A204.1 (cell line): ENCODE measurements at regions not wholly inside any gene's neighbourhood (a gene's known extent, or its start where the extent isn't known, plus 50 kb on each side); places are given as distances from the start of the nearest gene placed in this dataset.
"Not testable (repeated sequence)": the region's sequence is repeated elsewhere in the genome, so short reads cannot be mapped to it uniquely, and the experiment has no call there.

Experiments
- FAIRE-seq: peaks from 2 replicates; lab custom pipeline; 2012; peaks lifted over from hg19 to GRCh38; lab: Jason Lieb, UNC

DNA sequence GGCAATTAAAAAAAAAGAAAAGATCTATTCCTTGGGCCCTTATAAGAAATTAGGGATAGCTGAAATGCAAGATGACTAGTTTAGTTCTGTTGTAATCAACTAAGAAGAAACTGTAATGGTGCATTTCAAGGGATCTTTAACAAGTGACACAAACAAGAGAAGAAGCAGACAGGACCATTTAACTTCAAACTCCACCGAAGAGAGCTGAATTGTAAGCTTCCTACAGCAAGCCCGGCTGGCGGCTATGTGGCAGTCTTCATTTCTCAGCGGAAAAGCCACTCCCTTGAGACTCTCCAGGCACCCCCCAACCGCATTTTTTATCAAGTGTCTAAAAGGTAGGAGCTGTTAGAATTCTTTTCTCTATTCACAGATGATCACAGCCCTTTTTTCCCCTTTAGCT lies 305.2 kb upstream of the ZNF507 start:
- no peak for FAIRE-seq

DNA sequence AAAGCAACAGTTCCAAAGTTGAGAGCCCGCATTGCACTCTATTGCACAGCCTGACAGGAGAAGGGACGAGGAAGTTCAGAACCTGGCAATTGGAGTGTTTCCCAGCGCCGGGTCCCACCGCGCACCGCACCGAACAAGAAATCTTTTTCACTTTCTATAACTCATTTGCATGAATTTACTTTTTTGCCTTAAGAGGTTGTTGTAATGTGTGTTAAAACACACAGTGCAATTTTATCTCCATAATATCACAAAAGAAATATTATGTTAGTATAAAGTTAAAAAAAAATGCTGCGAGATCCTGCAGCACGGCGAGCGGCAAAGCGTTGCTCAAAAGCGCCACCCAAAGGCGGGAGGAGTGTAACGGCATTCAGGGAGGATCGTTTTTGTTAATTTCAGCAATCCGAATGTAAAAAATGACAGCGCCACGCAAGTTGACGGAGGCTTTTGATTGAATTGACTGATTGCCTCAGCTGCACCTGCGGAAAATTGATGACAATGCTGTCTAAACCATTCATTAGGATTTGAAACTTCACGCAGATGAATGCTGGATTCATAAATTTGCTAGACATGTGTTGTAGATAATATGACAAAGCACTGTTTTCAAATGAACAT lies 303.6 kb upstream of the ZNF507 start:
- no peak for FAIRE-seq

DNA sequence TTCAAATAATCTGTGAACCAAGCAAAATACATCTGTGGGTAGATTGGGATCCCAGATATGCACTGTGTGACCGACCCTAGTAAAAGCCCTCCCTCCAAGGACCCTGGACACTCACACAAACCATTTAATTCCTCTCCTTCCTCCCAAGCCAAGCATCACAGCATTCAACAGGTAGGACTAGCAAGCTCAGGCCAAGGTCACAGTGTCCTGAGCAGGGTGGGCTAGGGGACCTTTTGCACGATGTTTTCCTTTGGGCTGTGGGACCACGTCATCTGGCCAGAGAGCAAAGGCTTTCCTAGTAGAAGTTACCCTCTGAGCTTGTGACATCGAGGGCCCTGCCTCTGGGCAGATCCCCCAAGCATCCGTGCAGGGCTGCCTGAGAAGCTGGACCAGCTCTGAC lies 297.6 kb upstream of the ZNF507 start:
- no peak for FAIRE-seq

DNA sequence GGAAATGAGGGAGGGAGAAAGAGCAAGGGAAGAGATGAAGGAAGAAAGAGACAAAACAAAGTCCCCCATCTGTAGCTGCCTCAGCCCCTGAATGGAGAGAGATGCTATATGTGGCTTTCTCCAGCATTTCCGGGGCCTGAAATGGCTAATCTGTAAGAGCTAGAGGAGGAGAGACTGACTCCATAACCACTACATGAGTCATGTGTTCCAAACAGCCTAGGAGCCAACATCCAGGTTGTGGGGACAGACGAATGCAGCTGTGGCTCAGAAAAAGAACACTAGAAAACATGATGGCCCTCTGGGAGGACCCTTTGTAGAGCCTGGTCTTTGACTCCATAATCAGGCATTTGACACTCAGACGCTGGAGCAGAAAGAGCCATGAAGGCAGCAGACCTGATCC lies 292.0 kb upstream of the ZNF507 start:
- FAIRE-seq, result no peak

DNA sequence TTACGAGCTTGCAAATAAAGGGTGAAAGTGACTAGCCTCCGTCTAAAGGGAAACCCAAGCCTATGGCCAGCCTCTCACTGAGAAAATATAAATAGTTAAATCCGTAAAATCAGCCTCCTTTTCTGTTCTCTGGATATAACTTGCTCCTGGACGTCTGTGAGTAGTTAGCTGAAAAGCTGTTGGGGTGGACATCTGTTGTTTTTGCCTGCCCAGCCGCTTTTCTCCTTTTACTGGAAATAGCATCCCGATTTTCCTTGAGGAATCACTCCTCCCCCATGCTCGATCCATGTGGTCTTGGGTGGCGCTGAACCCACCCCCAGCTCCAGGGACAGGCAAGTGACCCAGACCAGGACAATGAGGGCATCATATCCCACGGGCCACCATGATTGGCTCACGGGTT lies 291.5 kb upstream of the ZNF507 start:
- FAIRE-seq, result no peak

DNA sequence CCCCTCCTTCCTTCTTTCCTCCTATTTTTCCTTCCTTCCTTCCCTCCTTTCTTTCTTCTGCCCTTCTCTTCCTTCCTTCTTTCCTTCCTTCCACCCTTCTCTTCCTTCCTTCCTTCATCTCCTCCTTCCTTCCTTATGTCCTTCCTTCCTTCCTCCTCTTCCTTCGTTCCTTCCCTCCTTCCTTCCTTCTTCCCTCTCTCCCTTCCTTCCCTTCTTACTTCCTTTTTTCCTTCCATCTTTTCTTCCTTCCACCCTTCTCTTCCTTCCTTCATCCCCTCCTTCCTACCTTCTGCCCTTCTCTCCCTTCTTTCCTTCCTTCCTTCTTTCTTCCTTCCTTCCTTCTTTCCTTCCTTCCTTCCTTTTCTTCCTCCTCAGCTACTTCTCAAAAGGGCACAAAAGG lies 287.3 kb upstream of the ZNF507 start:
- FAIRE-seq, result no peak

DNA sequence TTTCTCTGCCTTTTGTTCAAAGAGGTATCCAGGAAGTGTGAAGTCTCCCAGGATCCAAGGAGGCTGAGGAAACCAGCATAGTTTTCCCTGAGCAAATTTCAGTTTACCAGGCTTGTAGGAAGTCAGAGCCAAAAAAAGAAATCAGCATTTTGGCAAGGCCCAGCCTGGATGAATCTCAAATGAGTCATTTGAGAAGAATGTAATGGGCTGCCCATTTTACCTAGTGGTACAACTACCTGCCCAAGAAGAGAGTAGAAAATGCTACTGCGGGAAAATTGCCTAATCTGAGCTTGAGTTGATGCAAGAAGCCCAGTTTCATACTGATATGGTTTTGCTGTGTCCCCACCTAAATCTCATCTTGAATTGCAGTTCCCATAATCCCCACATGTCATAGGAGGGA lies 284.1 kb upstream of the ZNF507 start:
- FAIRE-seq, result no peak

DNA sequence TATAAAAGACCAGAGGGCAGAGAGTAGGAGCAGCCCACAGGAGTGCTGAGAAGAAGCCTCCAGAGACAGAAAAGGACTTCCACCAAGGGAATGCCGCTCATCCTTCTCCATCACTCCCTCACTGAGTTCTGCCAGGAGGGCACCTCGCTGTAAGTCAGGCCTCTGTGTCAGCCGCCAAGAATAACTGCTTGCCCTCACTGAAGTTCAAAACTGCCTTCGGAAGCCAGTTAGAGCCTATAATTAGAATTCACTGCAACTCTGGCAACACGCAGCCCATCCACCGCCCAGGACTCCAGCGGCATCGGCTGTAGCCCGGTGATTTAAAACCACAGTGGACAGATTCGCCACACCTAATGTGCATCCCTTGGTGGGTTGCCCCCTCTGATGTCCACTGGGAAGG lies 281.8 kb upstream of the ZNF507 start:
- FAIRE-seq, result no peak

DNA sequence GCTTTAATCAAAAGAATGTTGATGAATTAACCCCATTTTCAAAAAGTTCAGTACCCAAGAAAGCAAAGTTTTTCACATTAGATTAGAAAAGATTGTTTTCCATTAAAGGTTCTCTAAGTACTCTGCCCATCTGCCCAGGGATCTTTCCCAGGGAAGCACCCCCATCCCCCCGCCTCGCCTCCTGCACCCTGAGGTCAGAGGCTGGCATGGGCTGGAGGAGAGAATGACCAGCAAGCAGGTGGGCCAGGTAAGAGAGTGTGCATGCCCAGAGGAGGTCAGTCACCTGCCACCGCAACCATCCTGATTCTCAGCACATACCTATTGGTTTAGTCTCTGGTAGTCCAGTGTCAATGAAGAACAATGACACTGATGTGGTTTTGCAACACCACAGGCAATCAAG lies 279.4 kb upstream of the ZNF507 start:
- FAIRE-seq, result no peak

DNA sequence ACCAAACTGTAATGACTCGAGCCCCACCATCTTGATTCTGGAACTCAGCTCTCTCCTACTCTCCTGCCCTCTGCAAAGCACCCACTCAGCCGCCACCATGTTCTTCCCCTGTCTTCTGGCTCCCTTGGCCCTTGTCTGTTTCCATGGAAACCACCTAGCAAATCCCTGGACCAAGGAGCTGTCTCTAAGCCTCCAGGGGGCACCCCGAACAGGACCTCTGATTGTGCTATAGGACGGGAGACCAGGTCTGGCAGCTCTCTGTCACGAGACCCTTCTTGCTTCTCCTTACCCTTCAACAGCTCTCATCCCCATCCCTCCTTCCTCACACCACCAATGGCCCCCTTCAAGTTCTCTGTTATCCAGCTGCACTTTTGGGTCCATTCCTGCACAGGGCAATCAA lies 277.7 kb upstream of the ZNF507 start:
- no peak for FAIRE-seq

DNA sequence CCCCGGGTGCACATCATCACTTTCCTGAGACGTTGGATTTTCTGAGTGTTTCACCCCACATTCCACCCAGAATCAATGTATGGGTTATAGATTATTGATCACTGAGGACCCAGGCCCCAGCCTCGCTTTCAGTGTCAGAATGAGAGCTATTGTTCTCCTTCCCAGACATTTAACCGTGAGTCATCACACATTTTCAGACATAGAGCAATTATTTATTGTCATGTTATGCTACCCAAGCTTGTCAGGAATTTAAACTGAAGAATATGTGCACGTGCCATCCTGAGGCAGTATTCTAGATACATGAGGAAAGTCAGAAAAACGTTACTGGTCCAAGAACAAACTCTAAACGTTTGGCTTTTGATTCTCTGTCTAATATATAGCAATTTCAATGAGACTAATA lies 276.6 kb upstream of the ZNF507 start:
- no peak for FAIRE-seq

DNA sequence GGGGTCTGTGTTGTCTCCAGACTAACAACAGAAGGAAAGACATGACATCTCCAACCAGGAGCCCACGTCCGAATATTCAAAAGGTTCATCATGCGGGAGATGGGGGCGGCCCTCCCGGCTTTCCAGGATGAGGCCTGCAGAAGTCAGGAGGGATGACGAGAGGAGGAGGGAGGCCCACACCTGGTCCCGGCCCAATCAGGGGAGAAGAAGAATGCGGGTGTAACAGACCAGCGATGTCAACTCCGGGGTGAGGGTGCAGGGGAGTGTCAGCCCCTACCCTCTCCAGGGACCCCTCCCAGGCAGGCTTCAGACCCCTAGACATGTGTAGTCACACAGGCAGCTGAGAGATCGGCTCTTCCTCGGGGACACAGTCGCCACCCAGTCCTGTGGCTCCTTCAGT lies 275.3 kb upstream of the ZNF507 start:
- no peak for FAIRE-seq

DNA sequence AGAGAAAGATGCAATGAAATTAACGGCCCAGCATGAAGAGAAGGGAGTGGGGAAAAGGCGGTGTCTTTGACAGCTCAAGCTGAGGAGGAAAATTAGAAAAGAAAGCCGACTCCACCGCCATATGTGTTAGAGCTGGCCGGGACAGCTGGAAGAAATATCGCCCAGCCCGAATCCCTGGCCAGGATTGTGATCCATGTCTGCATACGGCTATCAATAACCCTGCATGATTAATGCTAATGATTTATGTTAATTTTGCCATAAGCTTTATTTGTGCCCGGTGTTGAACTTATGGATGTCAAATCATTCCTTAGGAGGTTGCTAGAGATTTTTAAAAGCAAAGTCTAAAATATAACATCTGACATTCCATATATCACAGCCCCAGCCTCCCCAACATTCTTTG lies 263.4 kb upstream of the ZNF507 start:
- FAIRE-seq, result no peak

DNA sequence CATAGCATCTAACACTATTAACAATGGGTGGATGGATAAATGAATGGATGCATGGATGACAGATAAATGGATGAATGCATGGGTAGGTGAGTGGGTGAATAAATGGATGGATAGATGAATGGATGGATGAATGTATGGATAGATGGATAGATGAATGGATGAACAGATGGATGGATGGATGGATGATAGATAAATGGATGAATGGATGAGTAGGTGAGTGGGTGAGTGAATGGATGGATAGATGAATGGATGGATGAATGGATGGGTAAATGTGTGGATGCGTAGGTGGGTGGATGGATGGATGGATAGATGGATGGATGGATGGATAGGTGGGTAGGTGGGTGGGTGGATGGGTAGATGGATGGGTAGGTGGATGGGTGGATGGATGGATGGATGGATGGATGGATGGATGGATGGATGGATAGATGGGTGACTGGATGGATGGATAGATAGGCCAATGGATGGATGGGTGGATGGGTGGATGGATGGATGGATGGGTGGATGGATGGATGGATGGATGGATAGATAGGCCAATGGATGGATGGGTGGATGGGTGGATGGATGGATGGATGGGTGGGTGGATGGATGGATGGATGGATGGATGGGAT lies 260.6 kb upstream of the ZNF507 start:
- FAIRE-seq, result not testable (repeated sequence)

DNA sequence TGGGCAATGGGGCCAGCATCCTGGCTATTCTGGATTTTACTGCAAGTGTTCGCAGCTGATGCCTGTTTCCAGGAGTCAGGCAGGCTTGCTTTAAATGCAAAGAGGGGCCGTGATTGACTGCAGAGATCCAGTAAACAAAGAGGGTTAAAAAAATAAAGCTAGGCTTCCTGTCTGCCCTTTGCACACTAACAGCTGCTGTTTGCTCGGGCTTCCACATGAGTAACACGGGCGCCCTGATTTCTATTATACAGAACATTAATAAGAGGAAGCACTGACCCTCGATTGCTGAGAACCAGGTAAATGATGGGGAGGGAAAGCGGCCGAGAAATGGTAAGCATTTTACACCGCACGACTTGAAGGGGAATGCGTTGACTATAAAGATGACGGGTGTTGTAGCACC lies 254.2 kb upstream of the ZNF507 start:
- no peak for FAIRE-seq

DNA sequence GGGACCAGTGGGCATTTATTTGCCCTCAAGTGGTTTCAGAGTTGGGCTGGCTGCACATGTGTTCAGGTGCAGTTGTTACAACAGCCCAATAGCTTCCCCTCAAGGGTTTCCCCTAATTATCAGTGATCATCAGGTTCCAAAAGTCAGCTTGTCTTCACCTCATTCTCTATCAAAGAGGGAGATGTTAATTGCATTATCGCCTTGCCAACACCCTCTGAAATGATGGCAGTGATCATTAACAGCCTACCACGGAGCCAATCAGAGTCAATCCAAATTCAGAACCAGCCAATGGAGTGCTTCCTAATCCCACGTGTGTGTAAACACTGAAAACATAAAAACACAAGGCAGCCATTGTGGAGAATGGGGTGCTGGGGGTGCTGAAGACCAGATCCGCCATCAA lies 248.4 kb upstream of the ZNF507 start:
- FAIRE-seq, result no peak

DNA sequence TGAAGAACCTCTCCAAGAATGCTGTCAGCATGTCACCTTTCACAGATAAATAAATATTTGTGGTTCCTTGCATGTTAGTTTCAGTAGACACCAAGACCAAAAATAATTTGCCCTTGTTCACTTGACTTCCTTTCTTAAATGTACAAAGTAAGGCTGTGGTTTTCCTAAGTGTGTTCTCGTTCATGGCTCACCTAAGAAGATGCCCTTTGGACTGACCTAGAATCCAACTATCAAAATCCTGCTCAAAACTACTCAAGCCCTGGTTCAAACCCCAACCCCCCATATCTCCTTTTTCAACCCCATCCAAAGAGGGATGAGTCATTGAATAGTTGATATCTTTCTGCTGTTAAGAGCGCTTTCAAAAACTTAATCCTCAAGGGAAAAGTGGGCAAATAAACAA lies 247.8 kb upstream of the ZNF507 start:
- no peak for FAIRE-seq

DNA sequence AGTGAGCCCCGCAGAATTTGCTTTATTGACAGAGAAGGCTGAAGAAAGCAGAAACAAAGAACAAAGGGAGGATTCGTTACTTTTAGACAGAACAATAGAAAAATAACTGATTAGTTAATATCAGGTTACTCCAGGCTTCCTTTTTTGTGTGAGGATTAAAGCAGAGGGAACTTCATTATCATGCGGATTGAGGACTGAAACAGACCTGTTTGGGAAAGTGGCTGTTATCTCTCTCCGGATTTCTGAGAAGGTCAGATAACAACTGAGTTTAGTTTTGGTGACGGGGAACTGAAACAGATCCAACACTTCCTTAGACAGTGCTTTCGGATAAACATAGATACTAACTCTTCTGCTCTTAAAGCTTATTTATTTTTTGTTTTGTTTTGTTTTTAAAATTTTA lies 246.4 kb upstream of the ZNF507 start:
- no peak for FAIRE-seq

DNA sequence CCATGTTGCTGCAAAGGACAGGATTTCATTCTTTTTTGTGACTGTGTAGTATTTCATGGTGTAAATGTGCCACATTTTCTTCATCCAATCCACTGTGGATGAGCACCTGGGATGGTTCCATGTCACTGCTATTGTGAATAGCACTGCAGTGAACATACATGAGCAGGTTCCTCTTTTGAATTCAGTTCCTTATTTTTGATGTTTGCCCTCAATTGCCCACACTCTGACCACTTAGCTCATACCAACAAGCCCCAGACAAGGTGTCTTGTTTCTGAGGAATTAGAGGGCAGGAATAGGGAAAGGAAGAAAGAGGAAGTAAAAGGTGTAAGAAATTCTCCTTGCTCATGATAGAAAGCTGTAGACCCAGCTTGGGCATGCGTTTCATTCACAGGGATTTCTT lies 244.2 kb upstream of the ZNF507 start:
- no peak for FAIRE-seq

DNA sequence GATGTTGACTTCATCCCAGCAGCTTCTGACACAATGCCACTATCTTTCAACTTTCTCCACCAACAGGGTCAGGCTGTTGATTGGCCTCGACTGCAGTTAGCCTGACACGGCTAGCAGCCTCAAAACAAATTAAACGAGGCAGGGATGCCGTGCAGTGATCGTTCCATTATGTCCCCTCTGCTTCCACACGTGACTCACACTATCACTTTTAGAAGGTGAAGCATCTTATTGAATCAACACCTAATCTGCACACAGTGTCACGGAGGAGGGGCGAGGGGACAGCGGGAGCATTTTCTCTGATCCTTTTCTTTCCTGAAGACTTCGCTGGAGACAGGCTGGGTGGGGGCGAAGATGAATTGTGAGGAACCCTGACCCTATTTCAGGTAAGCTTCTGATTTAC lies 241.9 kb upstream of the ZNF507 start:
- FAIRE-seq, result no peak

DNA sequence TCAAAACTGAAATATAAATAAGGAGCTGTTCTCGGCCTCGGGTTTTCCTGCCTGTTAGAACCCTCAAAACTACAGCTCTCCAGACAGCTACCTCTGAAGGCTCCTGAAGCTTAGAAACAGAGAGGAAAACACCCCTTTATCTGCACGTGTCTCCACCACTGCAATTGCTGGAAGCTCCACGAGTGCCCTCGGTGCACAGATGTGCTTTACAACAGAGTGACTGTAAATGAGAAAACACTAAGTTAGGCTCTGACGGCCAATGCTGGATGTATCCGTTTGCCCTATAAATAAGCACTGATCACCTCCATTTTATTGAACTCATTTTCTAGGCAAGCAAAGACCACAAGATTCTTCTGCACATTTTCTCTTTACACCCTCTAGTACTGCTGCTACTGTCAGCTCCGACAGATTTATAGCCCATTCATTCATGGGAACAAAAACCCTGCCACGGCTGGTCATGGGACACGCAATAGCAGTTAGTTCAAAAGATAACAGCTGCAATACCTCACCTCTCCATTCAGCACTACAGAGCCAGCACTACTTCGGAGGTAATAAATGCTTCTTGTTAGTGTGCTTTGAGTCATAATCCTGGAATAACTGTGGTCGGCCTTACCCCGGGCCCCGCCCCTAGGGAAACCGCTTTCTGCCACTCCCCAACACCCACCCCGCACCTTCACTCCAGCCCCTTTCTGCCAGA lies 241.1 kb upstream of the ZNF507 start:
- no peak for FAIRE-seq

DNA sequence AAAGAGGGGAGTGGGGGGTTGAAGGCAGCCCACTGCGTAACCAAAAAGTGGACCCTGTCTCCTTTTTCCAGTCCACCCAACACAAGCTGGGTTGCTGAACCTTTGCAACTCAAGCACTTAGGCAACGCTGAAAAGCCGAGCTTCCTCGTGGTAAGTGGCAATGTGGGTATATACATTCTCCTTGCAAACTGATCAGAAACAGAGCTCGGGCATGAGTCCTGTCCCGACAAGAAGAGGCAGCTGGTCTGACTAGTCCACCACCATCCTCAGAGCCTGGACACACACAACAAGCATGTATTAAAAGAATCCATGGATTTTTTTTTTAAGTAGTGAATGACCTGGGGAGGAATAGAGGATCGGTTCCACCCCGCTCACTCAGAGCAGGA lies 240.6 kb upstream of the ZNF507 start:
- FAIRE-seq, result no peak

DNA sequence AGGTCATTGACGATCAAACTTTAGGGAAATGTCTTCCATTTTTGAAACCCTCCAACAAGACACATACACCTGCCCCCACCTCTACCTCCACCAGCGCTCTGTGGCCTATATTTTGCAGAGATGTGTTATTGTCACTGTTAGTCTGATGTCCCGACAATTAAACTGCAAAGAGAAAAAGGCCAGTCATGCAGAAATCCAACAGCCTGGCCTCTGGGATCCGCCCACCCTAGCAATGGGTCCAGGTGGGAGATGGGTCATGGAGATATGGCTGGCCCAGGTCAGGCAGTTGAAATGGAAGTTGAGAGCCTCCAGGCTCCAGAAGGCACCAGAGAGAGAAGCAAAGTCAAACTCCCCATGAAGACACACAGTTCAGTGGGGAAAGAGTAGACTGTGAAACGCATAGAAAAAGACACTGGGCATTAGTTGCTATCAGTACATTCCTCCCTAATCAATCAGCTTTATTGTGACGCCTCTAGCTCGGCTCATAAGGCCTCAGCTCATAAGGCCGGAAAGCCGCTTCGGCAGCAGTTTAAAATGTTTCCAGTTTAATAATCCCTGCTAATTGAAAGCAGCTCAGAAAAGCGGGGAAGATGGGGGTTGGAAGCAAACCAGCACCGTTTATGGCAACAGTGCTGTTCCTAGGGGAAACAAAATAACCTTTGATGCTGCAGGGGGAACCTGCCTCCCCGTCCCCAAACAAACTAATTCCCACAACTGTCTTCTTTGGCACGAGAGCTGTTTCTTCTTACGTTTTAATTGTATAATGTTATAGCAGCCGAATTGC lies 239.7 kb upstream of the ZNF507 start:
- no peak for FAIRE-seq
